ENCODE measurements at regions not wholly inside any gene's neighbourhood (a gene's known extent, or its start where the extent isn't known, plus 50 kb on each side); places are given as distances from the start of the nearest gene placed in this dataset.

GRCh38 chr6:27593200-27593818 lies 120.4 kb upstream of the ZNF184 start:
- Histone ChIP-seq H3K27ac (ENCODE audit: extremely low read length, insufficient read depth, low read length) (no peak overlapping the region), H3K4me2 (ENCODE audit: low read depth, low read length) (peak overlapping the region; percentile 99), H3K9me3 (ENCODE audit: low read length) (no peaks in the 10 kb centered on the region), H3K27me3 (ENCODE audit: control insufficient read depth in 1 of 2, insufficient read depth in 2 of 2, low read length in 2 of 2) (peaks cover 0 to 27% of the 10 kb centered on the region in 2 experiments; a peak in 1 of 5 replicates), H3K4me1 (ENCODE audit: insufficient read depth, low read length) (peaks cover 37% of the 10 kb centered on the region), H3K36me3 (replicated peaks in 1 of 2; ENCODE audit: control insufficient read depth in 1 of 2, insufficient read depth in 2 of 2, low read length in 2 of 2) (no peaks in the 10 kb centered on the region), H3K79me2 (ENCODE audit: insufficient read depth, low read length) (no peaks in the 10 kb centered on the region), H4K20me1 (ENCODE audit: insufficient read depth, low read length) (no peaks in the 10 kb centered on the region), H3K9ac (ENCODE audit: insufficient read depth, low read depth, low read length) (peak overlapping the region; percentile 20; the same call in 1 of the 2 replicates), H2AFZ (ENCODE audit: low read length) (peak overlapping the region; percentile 45), H3K4me3 (replicated peaks in 1 of 3; ENCODE audit: insufficient read depth in 1 of 3, low read depth in 2 of 3, low read length in 3 of 3) (peak overlapping the region; percentile 58 to 76 (median 74))
- ATAC-seq = peak; percentile 55
- POLR2A ChIA-PET = no interaction called here
- FAIRE-seq = no peak
- CTCF ChIA-PET (ENCODE audit: low intra/inter-chr PET ratio, low total read pairs) = no interaction called here
- intact Hi-C loops (cut with micrococcal nuclease; ENCODE audit: unreplicated experiment) = loop anchor here (5.0 to 10.0 kb wide), 4 partner anchors 46 to 121 kb away; partner anchors contain the start of gene ZNF184
- WGBS (ENCODE audit: low lambda C conversion rate) = 31% methylated on average over 19 of the region's 19 CpGs
- in situ Hi-C loops (cut with HindIII; ENCODE audit: extremely low pct_ligation_motif_present, low pct_unique_long_range_greater_than_20kb) = no loop called here
- BruUV-seq (replicated peaks) = no TSS peak
- DNase-seq (ENCODE audit: low spot score) = no peak
- TF ChIP-seq PREB (CRISPR knock-in tag; IDR thresholded peaks at IDR 0.05) (no peak), ZFY (CRISPR knock-in tag; IDR thresholded peaks at IDR 0.05) (no peak), ZBTB38 (CRISPR knock-in tag; IDR thresholded peaks at IDR 0.05) (no peak), ZMYM2 (CRISPR knock-in tag; IDR thresholded peaks at IDR 0.05) (no peak), WIZ (CRISPR knock-in tag; IDR thresholded peaks at IDR 0.05) (no peak), MYC (CRISPR knock-in tag; IDR thresholded peaks at IDR 0.05; ENCODE audit: borderline replicate concordance) (peak; percentile 10; the same call in 1 of the 2 replicates), SPEN (CRISPR knock-in tag; IDR thresholded peaks at IDR 0.05; ENCODE audit: low read depth) (no peak), BRCA1 (CRISPR knock-in tag; IDR thresholded peaks at IDR 0.05) (0 out of 2 replicates have a peak, but pooled peaks have one; percentile 5), ZNF546 (CRISPR knock-in tag; conservative IDR thresholded peaks at IDR 0.05) (no peak), MAF1 (CRISPR knock-in tag; IDR thresholded peaks at IDR 0.05; ENCODE audit: borderline replicate concordance) (no peak; the same call in 1 of the 2 replicates), GTF3A (CRISPR knock-in tag; conservative IDR thresholded peaks at IDR 0.05) (no peak), SP1 (IDR thresholded peaks at IDR 0.05) (no peak), SP1 (CRISPR knock-in tag; IDR thresholded peaks at IDR 0.05) (no peak), MLX (CRISPR knock-in tag; IDR thresholded peaks at IDR 0.05) (no peak), ZKSCAN5 (CRISPR knock-in tag; IDR thresholded peaks at IDR 0.05) (no peak), STAT5B (CRISPR knock-in tag; IDR thresholded peaks at IDR 0.05) (no peak), PHF5A (CRISPR knock-in tag; IDR thresholded peaks at IDR 0.05; ENCODE audit: low read depth, unreplicated experiment) (no peak), NFAT5 (CRISPR knock-in tag; IDR thresholded peaks at IDR 0.05) (no peak), ZNF567 (CRISPR knock-in tag; IDR thresholded peaks at IDR 0.05; ENCODE audit: borderline replicate concordance) (no peak), ZC3H13 (CRISPR knock-in tag; IDR thresholded peaks at IDR 0.05) (no peak), RXRA (CRISPR knock-in tag; IDR thresholded peaks at IDR 0.05) (no peak)

Data from HepG2 (cell line).